ENCODE measurements at regions not wholly inside any gene's neighbourhood (a gene's known extent, or its start where the extent isn't known, plus 50 kb on each side); places are given as distances from the start of the nearest gene placed in this dataset.

DNA sequence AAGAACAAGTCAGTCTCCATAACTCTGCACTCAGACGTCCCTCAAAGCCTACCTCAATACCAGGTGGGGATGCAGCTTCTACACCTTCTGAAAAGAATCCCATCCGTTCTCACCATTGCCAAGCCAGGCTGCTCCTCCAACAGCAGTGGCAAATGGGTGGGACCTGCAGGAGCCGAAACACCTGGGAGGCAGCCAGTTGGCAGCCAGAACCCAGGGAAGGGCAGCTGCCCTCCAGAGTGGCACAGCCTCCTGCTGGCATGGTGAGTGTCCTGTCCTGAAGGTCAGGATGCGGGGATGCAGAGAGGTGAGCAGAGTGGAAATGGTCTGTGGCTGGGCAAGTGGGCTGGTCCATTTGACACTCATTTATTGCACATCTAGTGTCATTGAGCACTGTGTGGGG is 210.6 kb upstream of the CDH4 start:
- peaks cover 22% of the 10 kb centered on the region for H3K9me3 ChIP-seq (ENCODE audit: control insufficient read depth, insufficient read depth, low read length)

More for the DNA sequence above, 210.6 kb upstream of the CDH4 start:
- no peak for ATAC-seq (ENCODE audit: low read depth)
- in situ Hi-C loops (cut with MboI; ENCODE audit: low sequenced_read_pairs) (no loop called here), dilution Hi-C loops (cut with HindIII; ENCODE audit: low sequenced_read_pairs, unreplicated experiment) (no loop called here), intact Hi-C loops (cut with micrococcal nuclease) (no loop called here)
- H2AFZ ChIP-seq (replicated peaks; ENCODE audit: low read length, poor library complexity) = no peak overlapping the region
- H4K20me1 ChIP-seq (ENCODE audit: insufficient read depth, low read length) = no peaks in the 10 kb centered on the region
- H3K18ac ChIP-seq (ENCODE audit: low read depth, low read length) = no peak overlapping the region
- no peak overlapping the region for H2BK20ac ChIP-seq (ENCODE audit: low read depth, low read length)
- no peaks in the 10 kb centered on the region for H3K9me1 ChIP-seq (ENCODE audit: insufficient read depth, low read length)
- no peak overlapping the region for H2BK15ac ChIP-seq (ENCODE audit: low read depth, low read length)
- no peak overlapping the region for H4K5ac ChIP-seq (ENCODE audit: low read depth, low read length)
- H4K8ac ChIP-seq (ENCODE audit: low read depth in 2 of 2, low read length in 2 of 2) = no peak overlapping the region
- no peak overlapping the region for H2BK5ac ChIP-seq (ENCODE audit: low read depth, low read length, poor library complexity, severe bottlenecking)
- BruUV-seq (replicated peaks) = no TSS peak
- no peaks in the 10 kb centered on the region for H3K36me3 ChIP-seq (ENCODE audit: control insufficient read depth, insufficient read depth, low read length)
- H4K91ac ChIP-seq (ENCODE audit: insufficient read depth, low read depth, low read length) = no peak overlapping the region
- H3K79me1 ChIP-seq (ENCODE audit: low read depth in 1 of 2, low read length in 2 of 2) = no peaks in the 10 kb centered on the region
- H3K27ac ChIP-seq (ENCODE audit: insufficient read depth, low read length) = no peak overlapping the region
- H3K23ac ChIP-seq (ENCODE audit: low read depth, low read length) = no peak overlapping the region
- POLR2A ChIA-PET (ENCODE audit: unreplicated experiment) = no interaction called here
- no peak overlapping the region for H3K14ac ChIP-seq (replicated peaks; ENCODE audit: low read depth, low read length)
- no peak overlapping the region for H3K9ac ChIP-seq (ENCODE audit: low read depth, low read length)
- H3K56ac ChIP-seq (ENCODE audit: extremely low read depth, insufficient read depth, low read length) = no peak overlapping the region
- H2AK9ac ChIP-seq (replicated peaks; ENCODE audit: low read depth, low read length, poor library complexity) = no peak overlapping the region
- no peak for DNase-seq
- H3K4me1 ChIP-seq (ENCODE audit: control insufficient read depth, insufficient read depth, low read length) = no peaks in the 10 kb centered on the region
- H3K4ac ChIP-seq (ENCODE audit: low read depth, low read length) = no peak overlapping the region
- H2AK5ac ChIP-seq (ENCODE audit: low read depth, low read length) = no peak overlapping the region
- H2BK120ac ChIP-seq (ENCODE audit: low read depth, low read length) = no peak overlapping the region
- no peak overlapping the region for H3K4me2 ChIP-seq (ENCODE audit: low read depth, low read length)
- CTCF ChIA-PET = no interaction called here
- WGBS, 2 experiments (ENCODE audit: extremely low coverage in 2 of 2, insufficient read length in 1 of 2) = 60% methylated on average over 1 of the region's 4 CpGs; no CpG with 5 or more reads in 1 of the 2 experiments
- no peak overlapping the region for H3K4me3 ChIP-seq (ENCODE audit: insufficient read depth, low read depth, low read length)
- TF ChIP-seq NFE2L2 (IDR thresholded peaks at IDR 0.05; ENCODE audit: low read depth, low read length) = no peak
- TF ChIP-seq, protein P1, sequence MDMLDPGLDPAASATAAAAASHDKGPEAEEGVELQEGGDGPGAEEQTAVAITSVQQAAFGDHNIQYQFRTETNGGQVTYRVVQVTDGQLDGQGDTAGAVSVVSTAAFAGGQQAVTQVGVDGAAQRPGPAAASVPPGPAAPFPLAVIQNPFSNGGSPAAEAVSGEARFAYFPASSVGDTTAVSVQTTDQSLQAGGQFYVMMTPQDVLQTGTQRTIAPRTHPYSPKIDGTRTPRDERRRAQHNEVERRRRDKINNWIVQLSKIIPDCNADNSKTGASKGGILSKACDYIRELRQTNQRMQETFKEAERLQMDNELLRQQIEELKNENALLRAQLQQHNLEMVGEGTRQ (IDR thresholded peaks at IDR 0.05; ENCODE audit: low read depth, low read length) = no peak
- no peak for TF ChIP-seq CHD1 (IDR thresholded peaks at IDR 0.05; ENCODE audit: low read depth, low read length)
- no peak for TF ChIP-seq SMC3 (IDR thresholded peaks at IDR 0.05; ENCODE audit: low read depth, low read length)
- no peak for TF ChIP-seq BHLHE40 (IDR thresholded peaks at IDR 0.05; ENCODE audit: low read depth, low read length)
- TF ChIP-seq CEBPB (IDR thresholded peaks at IDR 0.05; ENCODE audit: low read depth, low read length) = no peak
- TF ChIP-seq MAFK (IDR thresholded peaks at IDR 0.05; ENCODE audit: low read depth, low read length) = no peak
- TF ChIP-seq, protein P2, sequence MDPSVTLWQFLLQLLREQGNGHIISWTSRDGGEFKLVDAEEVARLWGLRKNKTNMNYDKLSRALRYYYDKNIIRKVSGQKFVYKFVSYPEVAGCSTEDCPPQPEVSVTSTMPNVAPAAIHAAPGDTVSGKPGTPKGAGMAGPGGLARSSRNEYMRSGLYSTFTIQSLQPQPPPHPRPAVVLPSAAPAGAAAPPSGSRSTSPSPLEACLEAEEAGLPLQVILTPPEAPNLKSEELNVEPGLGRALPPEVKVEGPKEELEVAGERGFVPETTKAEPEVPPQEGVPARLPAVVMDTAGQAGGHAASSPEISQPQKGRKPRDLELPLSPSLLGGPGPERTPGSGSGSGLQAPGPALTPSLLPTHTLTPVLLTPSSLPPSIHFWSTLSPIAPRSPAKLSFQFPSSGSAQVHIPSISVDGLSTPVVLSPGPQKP (IDR thresholded peaks at IDR 0.05; ENCODE audit: borderline replicate concordance, low read depth, low read length) = no peak
- TF ChIP-seq MXI1 (IDR thresholded peaks at IDR 0.05; ENCODE audit: borderline replicate concordance, low read depth, low read length) = no peak
- TF ChIP-seq FOS (IDR thresholded peaks at IDR 0.05; ENCODE audit: low read depth, low read length) = no peak
- TF ChIP-seq RAD21 (IDR thresholded peaks at IDR 0.05; ENCODE audit: low read length) = no peak
- TF ChIP-seq, protein P3, sequence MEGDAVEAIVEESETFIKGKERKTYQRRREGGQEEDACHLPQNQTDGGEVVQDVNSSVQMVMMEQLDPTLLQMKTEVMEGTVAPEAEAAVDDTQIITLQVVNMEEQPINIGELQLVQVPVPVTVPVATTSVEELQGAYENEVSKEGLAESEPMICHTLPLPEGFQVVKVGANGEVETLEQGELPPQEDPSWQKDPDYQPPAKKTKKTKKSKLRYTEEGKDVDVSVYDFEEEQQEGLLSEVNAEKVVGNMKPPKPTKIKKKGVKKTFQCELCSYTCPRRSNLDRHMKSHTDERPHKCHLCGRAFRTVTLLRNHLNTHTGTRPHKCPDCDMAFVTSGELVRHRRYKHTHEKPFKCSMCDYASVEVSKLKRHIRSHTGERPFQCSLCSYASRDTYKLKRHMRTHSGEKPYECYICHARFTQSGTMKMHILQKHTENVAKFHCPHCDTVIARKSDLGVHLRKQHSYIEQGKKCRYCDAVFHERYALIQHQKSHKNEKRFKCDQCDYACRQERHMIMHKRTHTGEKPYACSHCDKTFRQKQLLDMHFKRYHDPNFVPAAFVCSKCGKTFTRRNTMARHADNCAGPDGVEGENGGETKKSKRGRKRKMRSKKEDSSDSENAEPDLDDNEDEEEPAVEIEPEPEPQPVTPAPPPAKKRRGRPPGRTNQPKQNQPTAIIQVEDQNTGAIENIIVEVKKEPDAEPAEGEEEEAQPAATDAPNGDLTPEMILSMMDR (conservative IDR thresholded peaks at IDR 0.05; ENCODE audit: low read depth, low read length) = no peak
- no peak for TF ChIP-seq POLR2A (IDR thresholded peaks at IDR 0.05; ENCODE audit: low read depth, low read length)
- TF ChIP-seq MAZ (IDR thresholded peaks at IDR 0.05; ENCODE audit: borderline replicate concordance, low read depth, low read length) = no peak
- no peak for TF ChIP-seq RFX5 (IDR thresholded peaks at IDR 0.05; ENCODE audit: low read depth, low read length)
- no peaks in the 10 kb centered on the region for H3K27me3 ChIP-seq (ENCODE audit: control insufficient read depth, insufficient read depth, low read length)
